HG02571 (cell line): ENCODE measurements at regions not wholly inside any gene's neighbourhood (a gene's known extent, or its start where the extent isn't known, plus 50 kb on each side); places are given as distances from the start of the nearest gene placed in this dataset.
"Not testable (repeated sequence)": the region's sequence is repeated elsewhere in the genome, so short reads cannot be mapped to it uniquely, and the experiment has no call there.

ENCODE experiments used
- ATAC-seq: cut with Tn5 transposase; IDR thresholded peaks from one replicate; pipeline ENCODE4 v1.9.1; 2021; ENCODE audit warnings: mild to moderate bottlenecking, moderate library complexity; ENCODE audit not compliant: unreplicated experiment

GRCh38 chr3:118165413-118165812 is 869.2 kb downstream of the IGSF11 start:
- ATAC-seq: no peak

GRCh38 chr3:118167571-118167970 is 867.1 kb downstream of the IGSF11 start:
- ATAC-seq: no peak

- ATAC-seq: no peak
Measured at GRCh38 chr3:118168175-118168574, 866.5 kb downstream of the IGSF11 start.

GRCh38 chr3:118171236-118171852 is 863.3 kb downstream of the IGSF11 start:
- ATAC-seq: no peak

- no peak for ATAC-seq
Measured at GRCh38 chr3:118180853-118181252, 853.8 kb downstream of the IGSF11 start.

GRCh38 chr3:118181274-118181673 is 853.4 kb downstream of the IGSF11 start:
- ATAC-seq: no peak

GRCh38 chr3:118186051-118186450 is 848.6 kb downstream of the IGSF11 start:
- no peak for ATAC-seq

GRCh38 chr3:118187221-118187620 is 847.4 kb downstream of the IGSF11 start:
- no peak for ATAC-seq

GRCh38 chr3:118196183-118196582 is 838.5 kb downstream of the IGSF11 start:
- no peak for ATAC-seq

- no peak for ATAC-seq
Measured at GRCh38 chr3:118199044-118199443, 835.6 kb downstream of the IGSF11 start.

GRCh38 chr3:118204052-118204656 is 830.5 kb downstream of the IGSF11 start:
- ATAC-seq: no peak

GRCh38 chr3:118207271-118207670 is 827.4 kb downstream of the IGSF11 start:
- ATAC-seq: no peak

- no peak for ATAC-seq
Measured at GRCh38 chr3:118208642-118209041, 826.0 kb downstream of the IGSF11 start.

- no peak for ATAC-seq
Measured at GRCh38 chr3:118213892-118214291, 820.8 kb downstream of the IGSF11 start.

- no peak for ATAC-seq
Measured at GRCh38 chr3:118226206-118226605, 808.4 kb downstream of the IGSF11 start.

GRCh38 chr3:118227191-118227590 is 807.5 kb downstream of the IGSF11 start:
- ATAC-seq: no peak

- ATAC-seq: no peak
Measured at GRCh38 chr3:118228151-118228550, 806.5 kb downstream of the IGSF11 start.

- no peak for ATAC-seq
Measured at GRCh38 chr3:118229196-118229595, 805.5 kb downstream of the IGSF11 start.

GRCh38 chr3:118231578-118231977 is 803.1 kb downstream of the IGSF11 start:
- ATAC-seq: no peak

- no peak for ATAC-seq
Measured at GRCh38 chr3:118239253-118239652, 795.4 kb downstream of the IGSF11 start.

- ATAC-seq: no peak
Measured at GRCh38 chr3:118244761-118245160, 789.9 kb downstream of the IGSF11 start.

- no peak for ATAC-seq
Measured at GRCh38 chr3:118245312-118245711, 789.3 kb downstream of the IGSF11 start.

- not testable (repeated sequence) for ATAC-seq
Measured at GRCh38 chr3:118258850-118259249, 775.8 kb downstream of the IGSF11 start.
